Dendritic cell treated with granulocyte-macrophage colony-stimulating factor and Interleukin-4, amounts not matched to agents 40 ng/mL and 50 ng/mL, for 4 days (primary cell): ENCODE measurements at regions not wholly inside any gene's neighbourhood (a gene's known extent, or its start where the extent isn't known, plus 50 kb on each side); places are given as distances from the start of the nearest gene placed in this dataset.
A peak's percentile ranks its signal among the peaks of the same experiment; 100 is the strongest.
"Not testable (repeated sequence)": the region's sequence is repeated elsewhere in the genome, so short reads cannot be mapped to it uniquely, and the experiment has no call there.

Experiments
- H3K27ac Mint-ChIP-seq: one replicate; pipeline ENCODE4 v1.8.0; 2022; ENCODE audit warnings: mild to moderate bottlenecking, mixed read lengths
- H3K27me3 Mint-ChIP-seq: one replicate; pipeline ENCODE4 v1.8.0; 2022; ENCODE audit warnings: mild to moderate bottlenecking, mixed read lengths
- H3K36me3 Mint-ChIP-seq: one replicate; pipeline ENCODE4 v1.8.0; 2022; ENCODE audit warnings: low read depth, mixed read lengths
- H3K4me1 Mint-ChIP-seq: one replicate; pipeline ENCODE4 v1.8.0; 2022; ENCODE audit warnings: low read depth, mixed read lengths
- H3K4me3 Mint-ChIP-seq: one replicate; pipeline ENCODE4 v1.8.0; 2022; ENCODE audit warnings: mild to moderate bottlenecking, moderate library complexity, mixed read lengths
- H3K9me3 Mint-ChIP-seq: one replicate; pipeline ENCODE4 v1.8.0; 2022; ENCODE audit warnings: mixed read lengths
- intact Hi-C: fragments of 100-400 bp; cut with micrococcal nuclease; formaldehyde crosslinking; loops from one replicate; pipeline ENCODE4 v1.15.0; 2022

DNA sequence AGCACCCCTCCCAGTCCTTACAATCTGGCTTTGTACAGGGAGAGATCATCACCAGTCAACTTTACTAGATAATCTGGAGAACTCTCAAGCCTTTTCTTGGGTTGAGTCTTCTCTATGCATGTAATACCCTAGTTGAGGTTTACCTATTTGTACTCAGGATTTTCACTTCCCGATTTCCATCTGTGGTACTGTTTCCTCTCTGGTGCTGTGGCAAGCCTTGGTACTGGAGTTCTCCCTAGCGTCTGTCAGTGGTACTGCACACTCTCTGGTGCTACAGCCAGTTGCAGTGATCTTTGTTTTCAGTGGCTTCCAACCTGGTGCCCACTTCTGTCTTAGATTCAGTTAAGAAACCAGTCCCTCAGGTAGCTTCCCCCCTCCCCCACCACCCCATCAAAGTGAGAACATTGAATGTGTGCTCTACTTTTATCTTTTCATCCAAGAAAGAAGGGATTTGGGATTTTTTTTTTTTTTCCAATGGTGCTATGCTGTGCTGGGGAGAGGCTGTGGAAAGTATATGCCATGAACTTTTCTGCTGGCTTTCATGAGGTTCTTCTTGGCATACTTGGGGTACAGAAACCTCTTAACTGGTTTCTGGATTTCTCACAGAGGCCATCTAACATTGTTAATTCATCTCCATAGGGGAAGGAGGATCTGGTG, 69.4 kb upstream of the EVL start:
- Mint-ChIP-seq H3K4me3 (no peak overlapping the region), H3K36me3 (no peaks in the 10 kb centered on the region), H3K27me3 (peaks cover 1% of the 10 kb centered on the region), H3K4me1 (peaks cover 17% of the 10 kb centered on the region), H3K27ac (no peak overlapping the region), H3K9me3 (no peaks in the 10 kb centered on the region)
- intact Hi-C loops: no loop called here

DNA sequence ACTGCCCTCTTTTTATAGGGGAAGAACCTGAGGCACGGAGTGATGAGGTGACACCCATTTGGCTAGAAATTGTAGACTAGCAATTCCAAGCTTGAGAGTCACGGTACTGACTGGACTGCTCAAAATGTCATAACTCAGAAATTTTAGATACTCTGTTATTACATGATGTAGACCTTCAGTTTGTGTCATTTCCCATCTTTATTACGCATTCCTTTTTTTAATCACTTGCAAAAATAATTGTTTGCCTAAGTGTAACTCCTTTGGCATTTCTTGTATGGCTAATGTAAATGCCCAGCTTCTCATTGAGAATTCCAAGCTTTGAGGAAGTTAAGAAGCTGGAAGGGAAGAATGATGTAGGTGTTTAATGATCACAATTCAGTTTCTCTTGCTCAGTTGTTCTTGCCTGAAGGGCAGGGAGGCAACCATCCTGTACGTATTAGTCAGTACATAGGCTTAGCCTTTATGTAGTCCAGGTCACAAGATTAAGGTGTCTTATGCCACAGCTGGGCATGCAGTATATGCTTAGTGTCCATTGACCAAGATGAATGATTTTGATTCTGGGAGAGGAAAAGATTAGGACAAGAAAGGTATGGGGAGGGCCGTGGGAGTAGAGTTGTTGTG, 68.2 kb upstream of the EVL start:
- Mint-ChIP-seq H3K36me3 (no peaks in the 10 kb centered on the region), H3K9me3 (no peaks in the 10 kb centered on the region), H3K4me3 (no peak overlapping the region), H3K4me1 (peaks cover 17% of the 10 kb centered on the region), H3K27ac (no peak overlapping the region), H3K27me3 (peaks cover 1% of the 10 kb centered on the region)
- intact Hi-C loops: no loop called here

DNA sequence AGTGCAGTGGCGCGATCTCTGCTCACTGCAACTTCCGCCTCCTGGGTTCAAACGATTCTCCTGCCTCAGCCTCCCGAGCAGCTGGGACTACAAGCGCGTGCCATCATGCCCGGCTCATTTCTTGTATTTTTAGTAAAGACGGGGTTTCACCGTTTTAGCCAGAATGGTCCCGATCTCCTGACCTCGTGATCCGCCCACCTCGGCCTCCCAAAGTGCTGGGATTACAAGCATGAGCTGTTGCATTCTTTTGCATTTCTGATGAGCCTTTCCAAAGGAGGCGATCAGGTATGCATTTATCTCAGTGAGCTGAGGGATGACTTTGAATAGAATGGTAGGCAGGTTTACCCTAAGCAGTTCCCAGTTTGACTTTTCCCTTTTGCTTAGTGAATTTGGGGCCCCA, 64.8 kb upstream of the EVL start:
- H3K4me3 Mint-ChIP-seq, H3K9me3 Mint-ChIP-seq, H3K27me3 Mint-ChIP-seq, H3K27ac Mint-ChIP-seq, intact Hi-C loops, H3K36me3 Mint-ChIP-seq: not testable (repeated sequence)
- peaks cover 13% of the 10 kb centered on the region for H3K4me1 Mint-ChIP-seq

GRCh38 chr14:100004392-100004791, 60.8 kb upstream of the EVL start:
- H3K27ac Mint-ChIP-seq: no peak overlapping the region
- H3K27me3 Mint-ChIP-seq: no peaks in the 10 kb centered on the region
- H3K36me3 Mint-ChIP-seq: no peaks in the 10 kb centered on the region

DNA sequence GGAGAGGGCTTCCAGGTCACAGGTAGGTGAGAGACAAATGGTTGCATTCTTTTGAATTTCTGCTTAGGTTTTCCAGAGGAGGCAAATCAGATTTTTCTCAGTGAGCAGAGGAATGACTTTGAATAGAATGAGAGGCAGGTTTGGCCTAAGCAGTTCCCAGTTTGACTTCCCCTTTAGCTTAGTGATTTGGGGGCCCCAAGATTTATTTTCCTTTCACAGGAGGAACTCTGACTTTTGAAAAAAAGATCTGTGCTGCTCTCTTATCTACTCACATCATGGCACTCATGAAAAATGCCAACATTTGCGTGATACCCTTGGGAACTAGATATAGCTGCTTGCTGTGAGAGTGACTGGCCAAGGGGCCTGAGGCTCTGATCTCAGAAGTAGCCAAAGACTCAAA, 58.0 kb upstream of the EVL start:
- intact Hi-C loops: no loop called here
- Mint-ChIP-seq H3K27ac (peak overlapping the region; percentile 57), H3K4me1 (peaks cover 21% of the 10 kb centered on the region), H3K9me3 (peaks cover 9% of the 10 kb centered on the region), H3K27me3 (no peaks in the 10 kb centered on the region), H3K4me3 (no peak overlapping the region), H3K36me3 (no peaks in the 10 kb centered on the region)

More at GRCh38 chr14:100004392-100004791, 60.8 kb upstream of the EVL start:
- intact Hi-C loops: no loop called here
- Mint-ChIP-seq H3K4me3 (no peak overlapping the region), H3K9me3 (peaks cover 9% of the 10 kb centered on the region), H3K4me1 (peaks cover 20% of the 10 kb centered on the region)

GRCh38 chr14:100009802-100010201, 55.4 kb upstream of the EVL start:
- H3K4me3 Mint-ChIP-seq, H3K36me3 Mint-ChIP-seq, H3K27ac Mint-ChIP-seq, H3K9me3 Mint-ChIP-seq, H3K27me3 Mint-ChIP-seq, intact Hi-C loops: not testable (repeated sequence)
- peaks cover 34% of the 10 kb centered on the region for H3K4me1 Mint-ChIP-seq

DNA sequence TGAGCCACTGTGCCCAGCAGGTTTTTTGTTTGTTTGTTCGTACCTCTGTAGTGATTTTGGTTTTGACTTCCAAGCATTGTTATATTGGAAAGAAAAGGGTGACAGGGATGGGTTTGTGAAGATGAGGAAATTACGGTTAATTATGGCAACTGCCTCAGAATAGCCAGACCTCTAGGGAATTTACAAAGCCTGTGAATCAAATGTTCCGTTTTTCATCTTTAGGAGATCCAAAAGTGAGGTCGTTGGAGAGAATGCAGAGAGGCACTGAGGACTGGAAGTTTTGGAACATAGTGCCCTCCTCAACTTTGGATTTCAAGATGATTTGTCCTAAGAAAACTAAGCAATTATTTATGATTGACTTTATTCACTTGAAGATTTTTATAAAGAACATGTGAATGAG, 54.5 kb upstream of the EVL start:
- H3K4me3 Mint-ChIP-seq: no peak overlapping the region
- H3K27me3 Mint-ChIP-seq: no peaks in the 10 kb centered on the region
- H3K9me3 Mint-ChIP-seq: no peaks in the 10 kb centered on the region
- no peaks in the 10 kb centered on the region for H3K36me3 Mint-ChIP-seq
- intact Hi-C loops: no loop called here
- H3K4me1 Mint-ChIP-seq: peaks cover 42% of the 10 kb centered on the region
- H3K27ac Mint-ChIP-seq: no peak overlapping the region

- no peaks in the 10 kb centered on the region for H3K27me3 Mint-ChIP-seq
- intact Hi-C loops: no loop called here
Measured at GRCh38 chr14:100011628-100012325, 53.4 kb upstream of the EVL start.

DNA sequence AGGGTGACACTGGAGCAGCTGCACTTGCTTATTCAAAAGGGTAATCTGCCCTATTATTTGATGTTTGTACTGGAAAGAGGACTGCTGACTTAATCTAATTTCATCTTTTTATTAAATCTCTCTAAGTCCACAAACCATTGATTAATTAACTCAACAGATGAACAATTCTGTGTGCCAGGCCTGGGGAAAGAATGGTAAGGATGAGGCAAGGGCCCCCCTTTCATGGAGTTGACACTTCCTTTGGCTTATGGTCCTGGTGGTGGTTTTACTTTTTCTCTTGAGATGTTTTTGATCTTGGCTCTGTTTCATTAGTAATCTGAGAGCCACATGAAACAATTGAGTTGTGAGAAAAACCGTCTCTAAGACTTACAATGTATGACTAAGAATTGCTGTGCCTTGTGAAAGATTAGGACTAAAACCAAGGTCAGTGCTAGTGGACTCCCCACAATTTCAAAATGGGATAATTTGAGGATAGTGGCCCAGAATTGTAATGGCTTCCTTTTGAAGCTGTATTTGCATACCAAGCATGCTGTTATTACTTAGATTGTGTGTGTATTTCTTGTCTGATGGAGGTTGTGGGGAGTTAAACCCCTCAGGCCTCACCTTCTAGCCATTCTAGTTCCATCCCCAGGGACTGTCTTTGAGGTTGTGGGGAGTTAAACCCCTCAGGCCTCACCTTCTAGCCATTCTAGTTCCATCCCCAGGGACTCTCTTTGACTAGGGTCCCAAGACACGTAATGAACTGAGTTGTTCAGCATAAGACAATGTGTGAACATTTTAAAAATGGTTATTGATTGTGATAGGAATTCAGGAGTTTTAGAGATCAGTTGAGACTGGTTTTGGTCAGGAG, 52.5 kb upstream of the EVL start:
- Mint-ChIP-seq H3K4me1 (peaks cover 38% of the 10 kb centered on the region), H3K36me3 (no peaks in the 10 kb centered on the region), H3K27me3 (no peaks in the 10 kb centered on the region), H3K9me3 (no peaks in the 10 kb centered on the region), H3K27ac (peak overlapping the region; percentile 18), H3K4me3 (no peak overlapping the region)
- intact Hi-C loops: no loop called here

More at GRCh38 chr14:100011628-100012325, 53.4 kb upstream of the EVL start:
- no peaks in the 10 kb centered on the region for H3K9me3 Mint-ChIP-seq
- H3K27ac Mint-ChIP-seq: no peak overlapping the region
- H3K4me1 Mint-ChIP-seq: peaks cover 47% of the 10 kb centered on the region
- no peaks in the 10 kb centered on the region for H3K36me3 Mint-ChIP-seq
- no peak overlapping the region for H3K4me3 Mint-ChIP-seq

- no peaks in the 10 kb centered on the region for H3K9me3 Mint-ChIP-seq
- intact Hi-C loops: no loop called here
- H3K27me3 Mint-ChIP-seq: no peaks in the 10 kb centered on the region
- H3K4me1 Mint-ChIP-seq: peaks cover 36% of the 10 kb centered on the region
- no peaks in the 10 kb centered on the region for H3K36me3 Mint-ChIP-seq
- no peak overlapping the region for H3K4me3 Mint-ChIP-seq
- peak overlapping the region; percentile 86 for H3K27ac Mint-ChIP-seq
Measured at GRCh38 chr14:100015251-100015655, 50.0 kb upstream of the EVL start.
